ENCODE measurements at regions not wholly inside any gene's neighbourhood (a gene's known extent, or its start where the extent isn't known, plus 50 kb on each side); places are given as distances from the start of the nearest gene placed in this dataset.

GRCh38 chr6:14734416-14735340, 511.2 kb upstream of the JARID2 start:
- TF ChIP-seq, protein P1, sequence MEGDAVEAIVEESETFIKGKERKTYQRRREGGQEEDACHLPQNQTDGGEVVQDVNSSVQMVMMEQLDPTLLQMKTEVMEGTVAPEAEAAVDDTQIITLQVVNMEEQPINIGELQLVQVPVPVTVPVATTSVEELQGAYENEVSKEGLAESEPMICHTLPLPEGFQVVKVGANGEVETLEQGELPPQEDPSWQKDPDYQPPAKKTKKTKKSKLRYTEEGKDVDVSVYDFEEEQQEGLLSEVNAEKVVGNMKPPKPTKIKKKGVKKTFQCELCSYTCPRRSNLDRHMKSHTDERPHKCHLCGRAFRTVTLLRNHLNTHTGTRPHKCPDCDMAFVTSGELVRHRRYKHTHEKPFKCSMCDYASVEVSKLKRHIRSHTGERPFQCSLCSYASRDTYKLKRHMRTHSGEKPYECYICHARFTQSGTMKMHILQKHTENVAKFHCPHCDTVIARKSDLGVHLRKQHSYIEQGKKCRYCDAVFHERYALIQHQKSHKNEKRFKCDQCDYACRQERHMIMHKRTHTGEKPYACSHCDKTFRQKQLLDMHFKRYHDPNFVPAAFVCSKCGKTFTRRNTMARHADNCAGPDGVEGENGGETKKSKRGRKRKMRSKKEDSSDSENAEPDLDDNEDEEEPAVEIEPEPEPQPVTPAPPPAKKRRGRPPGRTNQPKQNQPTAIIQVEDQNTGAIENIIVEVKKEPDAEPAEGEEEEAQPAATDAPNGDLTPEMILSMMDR (IDR thresholded peaks at IDR 0.05), result no peak
- TF ChIP-seq EP300 (IDR thresholded peaks at IDR 0.05; ENCODE audit: low read depth), result no peak
- no peak for TF ChIP-seq POLR2A (IDR thresholded peaks at IDR 0.05)
